22Rv1 (cell line): ENCODE measurements at regions not wholly inside any gene's neighbourhood (a gene's known extent, or its start where the extent isn't known, plus 50 kb on each side); places are given as distances from the start of the nearest gene placed in this dataset.

Source experiments
- H3K27ac ChIP-seq: fragments of 450-650 bp; 2 replicates; pipeline ENCODE4 v1.5.1; 2017
- ZFX ChIP-seq: fragments of 450-650 bp; IDR thresholded peaks from 2 replicates; pipeline ENCODE4 v1.6.1; 2017; ENCODE audit warnings: antibody characterized with exemption, borderline replicate concordance
- TF ChIP-seq, protein P1 (sequence below): fragments of 450-650 bp; IDR thresholded peaks from 2 replicates; pipeline ENCODE4 v1.5.1; 2017; ENCODE audit warnings: mild to moderate bottlenecking

DNA sequence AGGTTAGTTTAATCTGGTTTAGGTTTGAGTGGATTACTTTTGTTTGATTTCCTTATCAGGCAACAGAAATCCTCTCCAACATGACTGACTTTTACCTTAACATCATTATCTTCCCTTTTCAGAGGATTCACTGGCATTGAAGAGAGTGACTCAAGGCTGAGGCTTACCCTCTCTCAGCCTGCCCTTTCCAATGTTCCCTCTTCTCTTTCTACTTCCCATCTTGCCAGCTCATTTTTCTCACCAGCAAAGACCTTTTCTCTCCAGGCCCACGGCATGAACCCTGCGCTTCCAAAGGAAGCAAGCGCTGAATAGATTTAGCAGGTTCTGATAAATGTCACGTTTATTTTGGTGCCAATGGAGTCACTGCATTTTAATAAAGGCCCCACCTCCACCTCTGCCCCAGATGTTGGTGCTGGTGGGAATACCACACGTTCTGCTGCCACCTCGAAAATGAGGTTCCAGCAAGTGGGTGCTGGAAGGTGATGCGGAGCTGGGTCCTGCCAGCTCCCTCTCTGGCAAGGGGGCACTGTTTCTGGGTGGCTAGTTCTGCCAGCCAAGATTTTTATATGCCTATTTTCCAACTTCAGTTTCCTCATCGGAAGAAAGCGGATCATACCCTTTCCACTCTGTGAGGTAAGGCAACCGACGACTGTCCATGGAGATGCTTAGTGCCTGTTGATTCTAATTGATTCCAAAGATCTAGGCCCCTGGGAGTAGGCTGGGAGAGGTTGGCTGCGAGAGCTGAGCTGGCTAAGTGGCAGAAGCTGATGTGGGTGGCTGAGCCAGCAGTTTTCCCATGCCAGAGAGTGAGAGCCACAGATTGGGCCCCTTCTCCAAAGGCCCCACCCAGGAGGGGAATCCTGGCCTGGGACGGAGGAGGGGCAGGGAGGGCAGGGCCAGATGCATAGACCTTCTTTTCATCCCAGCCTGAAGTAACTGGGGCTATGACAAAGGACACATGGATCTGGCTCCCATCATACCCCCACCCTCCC lies 87.7 kb upstream of the MAFB start:
- TF ChIP-seq ZFX = no peak
- TF ChIP-seq, protein P1, sequence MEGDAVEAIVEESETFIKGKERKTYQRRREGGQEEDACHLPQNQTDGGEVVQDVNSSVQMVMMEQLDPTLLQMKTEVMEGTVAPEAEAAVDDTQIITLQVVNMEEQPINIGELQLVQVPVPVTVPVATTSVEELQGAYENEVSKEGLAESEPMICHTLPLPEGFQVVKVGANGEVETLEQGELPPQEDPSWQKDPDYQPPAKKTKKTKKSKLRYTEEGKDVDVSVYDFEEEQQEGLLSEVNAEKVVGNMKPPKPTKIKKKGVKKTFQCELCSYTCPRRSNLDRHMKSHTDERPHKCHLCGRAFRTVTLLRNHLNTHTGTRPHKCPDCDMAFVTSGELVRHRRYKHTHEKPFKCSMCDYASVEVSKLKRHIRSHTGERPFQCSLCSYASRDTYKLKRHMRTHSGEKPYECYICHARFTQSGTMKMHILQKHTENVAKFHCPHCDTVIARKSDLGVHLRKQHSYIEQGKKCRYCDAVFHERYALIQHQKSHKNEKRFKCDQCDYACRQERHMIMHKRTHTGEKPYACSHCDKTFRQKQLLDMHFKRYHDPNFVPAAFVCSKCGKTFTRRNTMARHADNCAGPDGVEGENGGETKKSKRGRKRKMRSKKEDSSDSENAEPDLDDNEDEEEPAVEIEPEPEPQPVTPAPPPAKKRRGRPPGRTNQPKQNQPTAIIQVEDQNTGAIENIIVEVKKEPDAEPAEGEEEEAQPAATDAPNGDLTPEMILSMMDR = no peak
- H3K27ac ChIP-seq = no peak overlapping the region

DNA sequence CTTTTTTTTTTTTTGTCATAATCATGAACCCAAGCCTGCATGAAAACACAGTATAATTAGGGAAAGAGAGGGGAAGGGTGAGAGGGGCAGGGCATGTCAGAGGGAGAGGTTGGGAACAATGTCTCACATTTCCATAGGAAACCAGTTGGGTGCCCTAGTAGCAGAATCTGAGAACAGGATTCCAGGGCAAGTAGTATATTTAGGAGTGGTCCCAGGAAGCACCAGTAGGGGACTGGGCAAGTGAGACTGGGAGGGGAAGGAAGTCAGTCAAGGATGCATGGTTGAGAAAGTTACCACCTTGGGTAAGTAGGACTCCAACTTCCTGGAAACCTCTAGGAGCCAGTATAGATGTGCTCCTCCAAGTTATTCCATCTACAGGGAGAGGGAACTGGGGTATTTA lies 88.6 kb upstream of the MAFB start:
- TF ChIP-seq, protein P1 = no peak
- no peak for TF ChIP-seq ZFX
- H3K27ac ChIP-seq = no peak overlapping the region

DNA sequence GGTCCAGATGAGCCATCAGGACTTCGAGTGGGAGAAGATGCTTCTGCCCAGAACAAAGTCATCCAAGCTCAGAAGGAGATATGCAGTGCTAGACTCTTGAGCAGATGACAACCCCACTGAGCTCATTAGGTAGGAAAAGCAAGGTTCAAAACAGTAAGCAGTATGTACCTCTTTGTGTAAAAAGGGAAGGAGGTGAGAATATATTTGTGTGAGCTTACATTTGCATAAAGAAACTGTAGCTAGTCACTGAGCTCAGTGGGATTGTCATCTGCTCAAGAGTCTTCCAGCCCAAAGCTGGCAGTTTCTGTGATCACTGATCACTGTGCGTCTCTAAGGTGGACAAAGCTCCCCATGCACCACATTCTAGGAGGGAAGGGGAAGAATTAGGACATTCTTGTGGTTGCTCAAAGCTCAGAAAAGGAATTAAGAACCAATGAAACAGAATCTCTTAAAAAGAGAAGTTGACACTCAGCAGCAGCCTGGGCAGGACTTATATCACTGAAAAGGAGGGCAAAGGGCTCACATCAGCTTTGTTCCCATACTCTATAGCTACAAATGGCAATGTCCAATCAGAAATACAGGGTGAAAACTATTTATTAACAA lies 90.0 kb upstream of the MAFB start:
- no peak overlapping the region for H3K27ac ChIP-seq
- no peak for TF ChIP-seq ZFX
- TF ChIP-seq, protein P1 = no peak

DNA sequence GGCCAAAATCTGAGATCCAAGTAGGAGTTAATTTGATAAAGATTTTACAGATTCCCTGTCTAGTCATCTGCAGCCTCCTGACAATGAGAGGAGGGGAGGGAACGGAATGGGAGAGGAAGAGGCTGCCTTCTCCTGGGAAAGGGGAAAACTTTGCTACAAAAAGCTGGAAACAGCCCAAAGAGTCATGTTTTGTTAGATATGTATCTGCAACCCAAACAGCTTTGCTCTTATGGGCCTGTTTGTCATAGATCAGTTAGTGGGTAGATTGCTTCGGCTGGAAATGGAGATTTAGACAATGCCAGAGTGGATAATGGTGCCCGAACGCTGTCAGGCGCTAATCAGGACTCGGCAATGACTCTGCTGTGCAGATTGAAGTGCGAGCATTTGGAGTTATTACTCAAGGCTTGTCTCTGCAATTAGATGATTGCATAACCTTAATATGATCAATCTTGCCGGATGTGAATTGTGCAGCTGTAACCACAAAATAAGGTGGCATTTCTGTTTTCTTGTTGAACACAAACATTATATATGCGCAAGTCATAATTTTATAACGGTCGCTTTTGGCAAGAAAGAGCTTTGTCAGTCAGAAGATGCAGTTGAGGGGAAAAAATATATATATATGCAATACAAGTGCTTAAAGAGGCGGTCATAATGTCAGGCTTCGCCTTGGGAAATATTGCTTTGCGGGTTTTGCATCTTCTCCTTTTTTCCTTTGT lies 92.4 kb upstream of the MAFB start:
- H3K27ac ChIP-seq = no peak overlapping the region
- TF ChIP-seq, protein P1 = no peak

DNA sequence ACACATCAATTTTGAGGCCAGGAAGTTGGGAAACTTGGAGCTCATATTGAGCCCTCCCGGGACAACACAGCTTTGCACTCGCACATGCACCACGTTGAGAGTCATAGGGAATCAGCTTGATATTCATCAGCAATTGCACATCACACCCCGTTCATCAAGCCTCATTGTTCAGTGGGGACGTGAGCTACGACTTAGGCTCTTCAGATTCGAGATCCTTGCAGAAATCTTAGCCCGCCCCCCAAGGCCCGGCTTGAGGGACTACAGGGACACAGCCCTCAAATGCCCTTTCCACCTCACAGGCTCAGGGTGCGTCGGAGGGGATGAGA lies 93.0 kb upstream of the MAFB start:
- no peak for TF ChIP-seq ZFX
- TF ChIP-seq, protein P1 = no peak
- no peak overlapping the region for H3K27ac ChIP-seq

DNA sequence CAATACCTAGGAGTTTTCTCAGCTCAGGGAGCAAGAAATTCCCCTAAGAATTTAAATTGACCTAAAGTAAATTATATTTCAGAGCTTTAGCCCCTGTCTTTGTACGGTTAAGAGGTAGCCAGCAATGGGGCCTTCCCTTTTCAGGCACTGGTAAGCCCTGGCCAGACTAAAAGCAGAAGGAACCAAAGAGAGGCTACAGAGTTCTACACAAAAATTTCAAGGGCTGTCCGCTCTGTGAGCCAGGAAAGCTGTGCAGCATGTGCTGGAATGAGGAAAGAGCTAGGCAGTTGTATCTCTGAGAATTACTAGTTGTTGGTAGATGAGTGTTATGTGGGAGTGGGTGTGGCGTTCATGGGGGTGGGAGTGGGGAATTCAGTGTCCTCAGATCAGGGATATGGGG lies 96.3 kb upstream of the MAFB start:
- TF ChIP-seq ZFX = no peak
- TF ChIP-seq, protein P1 = no peak
- no peak overlapping the region for H3K27ac ChIP-seq

DNA sequence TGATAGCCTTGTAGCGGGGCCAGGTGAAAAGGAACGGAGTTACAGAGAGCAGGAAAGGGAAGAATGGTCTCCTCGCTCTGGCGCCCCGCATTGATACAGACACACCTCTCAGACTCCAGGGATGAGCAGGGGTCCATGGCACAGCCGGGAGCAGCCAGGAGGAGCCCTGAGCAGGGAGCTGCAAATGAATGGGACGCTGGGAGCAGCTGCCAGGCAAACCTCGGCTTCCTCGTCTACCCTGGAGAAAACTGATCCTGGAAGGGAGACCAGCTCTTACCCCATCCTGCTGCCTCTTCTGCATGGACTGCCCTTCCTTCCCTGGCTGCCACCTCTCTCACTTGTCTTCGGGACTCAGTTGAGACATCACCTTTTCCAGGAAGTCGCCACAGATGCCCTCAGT lies 97.3 kb upstream of the MAFB start:
- no peak for TF ChIP-seq ZFX
- TF ChIP-seq, protein P1 = no peak
- H3K27ac ChIP-seq = no peak overlapping the region
